GM18519 (cell line): ENCODE measurements at regions not wholly inside any gene's neighbourhood (a gene's known extent, or its start where the extent isn't known, plus 50 kb on each side); places are given as distances from the start of the nearest gene placed in this dataset.

Source experiments
- ATAC-seq: cut with Tn5 transposase; IDR thresholded peaks from one replicate; pipeline ENCODE4 v1.9.1; 2021; ENCODE audit warnings: mild to moderate bottlenecking, moderate library complexity; ENCODE audit not compliant: unreplicated experiment, low FRiP score

DNA sequence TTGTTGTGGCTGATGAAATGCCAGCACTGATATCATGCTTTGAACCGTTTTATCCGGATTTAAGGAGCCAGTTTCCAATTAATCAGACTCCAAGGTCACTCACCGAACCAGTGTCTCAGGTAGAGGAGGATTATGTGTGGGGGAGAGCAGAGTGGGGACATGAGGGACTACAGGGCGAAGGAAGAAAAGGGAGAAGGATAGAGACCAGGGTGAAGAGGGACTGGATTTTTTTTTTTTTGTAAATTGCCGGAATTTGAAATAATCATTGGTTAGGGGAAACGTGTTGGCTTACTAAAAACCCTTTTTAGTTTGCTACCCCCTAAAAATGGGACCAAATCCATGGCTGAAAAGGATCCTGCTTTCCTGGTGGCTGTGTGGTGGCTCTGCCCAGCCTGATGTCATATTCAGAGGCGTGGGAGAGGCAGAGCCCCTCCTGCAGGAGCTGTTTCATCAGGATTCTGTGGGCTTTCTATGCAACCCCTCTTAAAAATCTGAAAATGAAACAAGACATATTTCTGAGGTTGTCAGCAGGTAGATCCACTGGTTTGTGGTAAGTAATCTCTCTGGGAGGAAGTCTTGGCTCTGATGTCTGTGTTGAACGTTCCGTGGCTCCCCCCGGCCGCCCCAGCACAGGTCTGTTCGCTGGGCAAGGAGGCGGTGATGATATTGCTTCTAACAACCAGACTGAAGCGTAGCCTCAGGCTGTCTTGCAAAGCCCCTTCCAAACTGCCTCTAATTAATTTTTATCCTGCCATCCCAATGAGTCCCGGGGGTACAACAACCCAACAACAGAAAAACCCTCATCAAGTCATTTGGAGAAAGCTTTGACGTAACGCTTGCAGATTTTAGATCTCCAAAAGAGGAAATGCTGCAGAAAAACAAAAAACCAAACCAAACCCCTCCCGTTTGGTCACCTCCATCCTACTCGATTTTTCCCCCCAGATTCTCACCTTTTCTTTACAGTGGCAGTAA is 143.0 kb upstream of the ZFHX3 start:
- ATAC-seq, result no peak

- no peak for ATAC-seq
These were observed 142.3 kb upstream of the ZFHX3 start for GRCh38 chr16:73190256-73190655.

- no peak for ATAC-seq
These were observed 141.2 kb upstream of the ZFHX3 start for GRCh38 chr16:73189136-73189535.

GRCh38 chr16:73186752-73187601 is 139.0 kb upstream of the ZFHX3 start:
- ATAC-seq, result no peak

- no peak for ATAC-seq
These were observed 137.8 kb upstream of the ZFHX3 start for GRCh38 chr16:73185737-73186136.

DNA sequence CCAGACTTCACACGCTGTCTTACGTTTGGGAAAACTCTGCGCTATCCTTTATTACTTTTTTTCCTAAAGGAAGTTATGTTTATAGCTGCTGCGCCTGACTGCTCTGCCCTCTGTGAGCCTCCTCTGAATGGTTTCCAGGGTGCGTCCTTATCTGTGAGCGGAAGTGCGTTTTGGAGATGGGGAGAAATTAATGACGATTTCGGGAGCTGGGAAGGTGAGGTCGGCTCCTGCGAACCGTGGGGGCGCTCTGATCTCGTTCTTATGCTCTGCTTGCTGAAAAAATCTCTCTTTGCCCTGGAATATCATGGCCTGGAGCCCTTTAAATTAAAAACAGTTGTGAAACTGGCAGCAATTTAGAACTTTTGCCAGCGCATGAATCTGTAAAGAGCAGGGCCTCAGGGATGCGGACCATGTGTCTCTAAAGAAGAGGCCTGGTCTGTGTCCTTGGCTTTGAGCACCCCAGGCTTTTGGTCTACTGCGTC is 135.7 kb upstream of the ZFHX3 start:
- no peak for ATAC-seq

GRCh38 chr16:73179705-73180331 is 131.9 kb upstream of the ZFHX3 start:
- no peak for ATAC-seq

- no peak for ATAC-seq
These were observed 129.9 kb upstream of the ZFHX3 start for GRCh38 chr16:73177729-73178295.

GRCh38 chr16:73176577-73177013 is 128.7 kb upstream of the ZFHX3 start:
- no peak for ATAC-seq

GRCh38 chr16:73172973-73173709 is 125.2 kb upstream of the ZFHX3 start:
- ATAC-seq, result no peak

GRCh38 chr16:73172241-73172972 is 124.5 kb upstream of the ZFHX3 start:
- ATAC-seq, result no peak

DNA sequence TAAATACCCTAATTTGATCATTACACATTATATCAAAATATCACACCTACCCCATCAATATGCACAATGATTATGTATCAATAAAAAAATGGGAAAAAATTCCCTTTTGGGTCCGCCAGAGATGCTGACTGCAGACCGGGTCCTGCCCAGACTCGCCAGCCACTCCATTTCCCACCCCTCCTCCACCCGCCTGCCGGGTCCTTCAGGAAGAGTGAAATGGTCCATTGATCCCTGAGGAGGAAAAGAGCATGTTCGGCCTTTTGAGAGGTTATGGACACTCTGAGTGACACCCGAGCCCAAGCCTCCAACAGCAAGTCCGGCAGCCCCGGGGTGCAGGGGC is 123.9 kb upstream of the ZFHX3 start:
- ATAC-seq, result no peak

- no peak for ATAC-seq
These were observed 123.5 kb upstream of the ZFHX3 start for GRCh38 chr16:73171380-73171779.

DNA sequence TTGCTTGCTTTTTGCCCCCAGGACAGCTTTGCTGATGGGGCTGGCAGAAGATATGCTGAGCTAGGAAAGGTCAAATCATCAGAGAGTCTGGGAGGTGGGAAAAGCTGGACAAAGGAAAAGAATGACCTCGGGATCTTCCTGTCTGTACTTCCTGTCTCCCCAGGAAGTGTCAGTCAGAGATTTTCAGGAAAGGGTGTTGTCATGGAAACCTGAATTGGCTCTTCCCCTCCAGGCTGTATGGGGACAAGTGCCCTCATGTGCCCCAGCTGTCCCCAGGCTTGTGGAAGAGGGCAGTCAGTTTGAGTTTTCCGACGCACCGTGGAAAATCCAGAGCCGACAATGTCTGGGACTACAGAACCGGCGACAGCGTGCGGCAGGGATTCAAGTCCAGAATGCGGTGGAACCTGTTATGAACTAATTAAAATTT is 122.7 kb upstream of the ZFHX3 start:
- ATAC-seq, result no peak

DNA sequence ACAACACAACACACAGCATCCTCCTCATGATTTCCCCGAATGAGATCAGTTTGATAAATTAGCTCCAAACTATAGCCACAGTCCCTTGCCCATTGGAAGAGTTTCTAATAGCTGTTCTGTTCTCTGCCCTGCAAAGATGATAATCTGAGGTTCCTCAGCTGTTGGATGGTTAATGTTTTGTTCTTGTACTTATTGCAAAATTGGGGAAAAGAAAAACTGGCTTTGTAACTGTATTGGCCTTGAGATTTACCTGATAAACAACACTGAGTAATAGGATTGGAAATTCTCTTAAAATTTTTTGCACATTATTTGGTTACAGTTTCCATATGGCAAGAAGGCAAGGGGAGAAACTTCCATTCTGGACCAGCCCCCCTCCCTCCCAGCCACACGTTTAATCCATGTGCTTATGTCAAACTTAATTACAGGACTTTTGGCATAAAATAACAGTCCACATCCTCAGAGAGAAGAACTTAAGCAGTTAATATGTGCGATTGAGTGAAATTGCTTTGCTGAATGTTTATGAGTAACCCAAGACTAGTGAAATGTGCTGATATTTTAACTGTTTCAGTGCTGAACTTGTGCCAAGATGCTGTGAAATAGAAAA is 119.1 kb upstream of the ZFHX3 start:
- ATAC-seq, result no peak

GRCh38 chr16:73166441-73166851 is 118.5 kb upstream of the ZFHX3 start:
- ATAC-seq, result no peak

DNA sequence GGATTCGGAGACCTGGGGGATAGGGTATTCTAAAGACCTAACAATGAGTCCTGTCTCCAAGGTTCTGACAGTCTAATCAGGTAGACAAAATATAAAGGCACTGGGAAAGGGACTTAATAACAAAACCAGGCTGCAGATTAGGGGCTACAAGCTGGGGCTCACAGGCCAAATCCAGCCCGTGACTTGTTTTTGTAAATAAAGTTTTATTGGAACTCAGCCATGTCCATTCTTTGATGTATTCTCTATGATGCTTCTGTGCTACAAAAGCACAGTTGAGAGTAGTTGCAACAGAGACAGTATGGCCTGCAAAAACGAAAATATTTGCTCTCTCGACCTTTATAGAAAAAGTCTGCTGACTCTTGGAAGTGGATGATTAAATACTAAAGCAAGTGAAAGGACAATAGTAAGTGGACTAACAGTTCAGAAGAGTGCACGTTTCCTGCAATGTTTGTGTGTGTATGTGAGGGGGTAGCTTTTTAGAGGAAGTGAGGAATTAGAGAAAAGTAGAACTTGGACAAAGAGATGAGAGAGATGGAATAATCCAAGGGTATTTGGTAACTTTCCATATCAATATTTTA is 115.4 kb upstream of the ZFHX3 start:
- ATAC-seq, result no peak

DNA sequence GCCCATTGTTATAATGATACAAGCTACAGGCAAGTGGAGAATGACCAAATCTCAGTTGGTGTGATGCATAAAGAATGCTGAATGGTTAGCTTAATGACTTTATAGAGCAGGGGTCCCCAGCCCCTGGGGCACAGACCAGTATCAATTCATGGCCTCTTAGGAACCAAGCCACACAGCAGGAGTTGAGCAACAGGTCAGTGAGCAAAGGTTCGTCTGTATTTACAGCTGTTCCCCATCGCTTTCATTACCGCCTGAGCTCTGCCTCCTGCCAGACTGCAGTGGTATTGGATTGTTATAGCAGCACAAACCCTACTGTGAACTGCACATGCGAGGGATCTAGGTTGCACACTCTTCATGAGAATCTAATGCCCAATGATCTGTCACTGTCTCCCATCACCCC is 114.0 kb upstream of the ZFHX3 start:
- ATAC-seq, result no peak
